ENCODE measurements at regions not wholly inside any gene's neighbourhood (a gene's known extent, or its start where the extent isn't known, plus 50 kb on each side); places are given as distances from the start of the nearest gene placed in this dataset.

GRCh38 chr14:21735200-21735599 is 61.6 kb upstream of the OR4E1 start:
- TF ChIP-seq RAD21 (IDR thresholded peaks at IDR 0.05; ENCODE audit: low read depth) (no peak), CREB1 (IDR thresholded peaks at IDR 0.05; ENCODE audit: low read depth) (no peak)
